Hepatocyte (in vitro differentiated cells): ENCODE measurements at regions not wholly inside any gene's neighbourhood (a gene's known extent, or its start where the extent isn't known, plus 50 kb on each side); places are given as distances from the start of the nearest gene placed in this dataset.
"Not testable (repeated sequence)": the region's sequence is repeated elsewhere in the genome, so short reads cannot be mapped to it uniquely, and the experiment has no call there.

Experiments
- EZH2 ChIP-seq: fragments of 200-600 bp; sonication (generic); IDR thresholded peaks from 2 replicates; pipeline ENCODE4 v1.6.1; 2016; ENCODE audit warnings: antibody characterized with exemption, mild to moderate bottlenecking, borderline replicate concordance
- TF ChIP-seq, protein P1 (sequence below): fragments of 200-600 bp; sonication (generic); IDR thresholded peaks from 2 replicates; pipeline ENCODE4 v1.5.1; 2016; ENCODE audit warnings: antibody characterized with exemption, mild to moderate bottlenecking; ENCODE audit not compliant: poor library complexity

DNA sequence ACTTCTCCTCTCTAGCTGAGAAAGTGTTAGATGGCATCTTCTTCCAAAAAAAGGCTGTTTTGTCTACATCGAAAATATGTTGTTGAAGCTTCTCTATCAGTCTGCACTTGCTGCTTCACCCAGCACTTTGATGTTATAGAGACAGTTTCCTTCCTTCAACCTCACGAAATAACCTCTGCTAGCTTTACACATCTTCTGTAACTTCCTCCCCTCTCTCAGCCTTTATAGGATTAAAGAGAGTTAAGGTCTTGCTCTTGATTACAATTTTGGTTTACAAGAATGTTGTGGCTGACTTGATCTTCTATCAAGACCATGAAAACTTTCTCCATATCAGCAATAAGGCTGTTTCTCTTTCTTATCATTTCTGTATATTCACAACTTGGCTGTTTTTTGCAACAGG, 162.4 kb upstream of the OR4C13 start:
- TF ChIP-seq, protein P1, sequence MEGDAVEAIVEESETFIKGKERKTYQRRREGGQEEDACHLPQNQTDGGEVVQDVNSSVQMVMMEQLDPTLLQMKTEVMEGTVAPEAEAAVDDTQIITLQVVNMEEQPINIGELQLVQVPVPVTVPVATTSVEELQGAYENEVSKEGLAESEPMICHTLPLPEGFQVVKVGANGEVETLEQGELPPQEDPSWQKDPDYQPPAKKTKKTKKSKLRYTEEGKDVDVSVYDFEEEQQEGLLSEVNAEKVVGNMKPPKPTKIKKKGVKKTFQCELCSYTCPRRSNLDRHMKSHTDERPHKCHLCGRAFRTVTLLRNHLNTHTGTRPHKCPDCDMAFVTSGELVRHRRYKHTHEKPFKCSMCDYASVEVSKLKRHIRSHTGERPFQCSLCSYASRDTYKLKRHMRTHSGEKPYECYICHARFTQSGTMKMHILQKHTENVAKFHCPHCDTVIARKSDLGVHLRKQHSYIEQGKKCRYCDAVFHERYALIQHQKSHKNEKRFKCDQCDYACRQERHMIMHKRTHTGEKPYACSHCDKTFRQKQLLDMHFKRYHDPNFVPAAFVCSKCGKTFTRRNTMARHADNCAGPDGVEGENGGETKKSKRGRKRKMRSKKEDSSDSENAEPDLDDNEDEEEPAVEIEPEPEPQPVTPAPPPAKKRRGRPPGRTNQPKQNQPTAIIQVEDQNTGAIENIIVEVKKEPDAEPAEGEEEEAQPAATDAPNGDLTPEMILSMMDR: not testable (repeated sequence)
- TF ChIP-seq EZH2: not testable (repeated sequence)
